ENCODE measurements at regions not wholly inside any gene's neighbourhood (a gene's known extent, or its start where the extent isn't known, plus 50 kb on each side); places are given as distances from the start of the nearest gene placed in this dataset.
"Not testable (repeated sequence)": the region's sequence is repeated elsewhere in the genome, so short reads cannot be mapped to it uniquely, and the experiment has no call there.

DNA sequence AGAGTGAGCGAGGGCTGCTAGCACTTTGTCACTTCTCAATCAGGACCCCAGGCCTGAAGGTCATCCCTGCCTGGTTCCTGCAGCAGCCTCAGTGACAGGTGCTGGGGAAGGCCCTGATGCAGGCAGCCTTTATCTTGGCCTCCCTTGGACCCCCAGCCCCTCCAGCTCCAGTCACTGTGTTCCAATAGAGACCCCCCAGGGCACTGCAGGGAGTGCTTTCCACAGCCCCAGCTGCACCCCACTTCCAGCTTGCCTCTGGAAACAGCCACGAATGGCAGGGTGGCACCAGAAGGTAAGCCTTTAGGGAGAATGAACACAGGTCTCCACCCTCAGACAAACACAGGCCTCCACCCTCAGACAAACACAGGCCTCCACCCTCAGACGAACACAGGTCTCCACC is 241.6 kb upstream of the SGCG start:
- TF ChIP-seq, protein P1, sequence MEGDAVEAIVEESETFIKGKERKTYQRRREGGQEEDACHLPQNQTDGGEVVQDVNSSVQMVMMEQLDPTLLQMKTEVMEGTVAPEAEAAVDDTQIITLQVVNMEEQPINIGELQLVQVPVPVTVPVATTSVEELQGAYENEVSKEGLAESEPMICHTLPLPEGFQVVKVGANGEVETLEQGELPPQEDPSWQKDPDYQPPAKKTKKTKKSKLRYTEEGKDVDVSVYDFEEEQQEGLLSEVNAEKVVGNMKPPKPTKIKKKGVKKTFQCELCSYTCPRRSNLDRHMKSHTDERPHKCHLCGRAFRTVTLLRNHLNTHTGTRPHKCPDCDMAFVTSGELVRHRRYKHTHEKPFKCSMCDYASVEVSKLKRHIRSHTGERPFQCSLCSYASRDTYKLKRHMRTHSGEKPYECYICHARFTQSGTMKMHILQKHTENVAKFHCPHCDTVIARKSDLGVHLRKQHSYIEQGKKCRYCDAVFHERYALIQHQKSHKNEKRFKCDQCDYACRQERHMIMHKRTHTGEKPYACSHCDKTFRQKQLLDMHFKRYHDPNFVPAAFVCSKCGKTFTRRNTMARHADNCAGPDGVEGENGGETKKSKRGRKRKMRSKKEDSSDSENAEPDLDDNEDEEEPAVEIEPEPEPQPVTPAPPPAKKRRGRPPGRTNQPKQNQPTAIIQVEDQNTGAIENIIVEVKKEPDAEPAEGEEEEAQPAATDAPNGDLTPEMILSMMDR (IDR thresholded peaks at IDR 0.05) = no peak
- no peak for FAIRE-seq
- no peak for DNase-seq
- H3K9me3 ChIP-seq = no peaks in the 10 kb centered on the region
- H3K4me1 ChIP-seq = no peaks in the 10 kb centered on the region
- intact Hi-C loops (cut with DNase I) = loop anchor here in 1 of 3 donors (10.0 kb wide), 1 partner anchor 1416 kb away; no protein-coding TSS in a partner anchor
- no peak overlapping the region for H3K4me3 ChIP-seq
- no peaks in the 10 kb centered on the region for H3K36me3 ChIP-seq
- no peak for ATAC-seq
- no peaks in the 10 kb centered on the region for H3K27me3 ChIP-seq
- 70 to 81% methylated on average over 3 of the region's 3 CpGs for WGBS, 2 donors
- no peak overlapping the region for H3K27ac ChIP-seq

- H3K4me1 ChIP-seq = no peaks in the 10 kb centered on the region
- no peaks in the 10 kb centered on the region for H3K27me3 ChIP-seq
- TF ChIP-seq, protein P1 (IDR thresholded peaks at IDR 0.05) = no peak
- WGBS, 2 donors = 62 to 67% methylated on average over 8 to 11 of the region's 11 CpGs
- FAIRE-seq (no peak), ATAC-seq (no peak), DNase-seq (no peak)
- no peak overlapping the region for H3K27ac ChIP-seq
- no peaks in the 10 kb centered on the region for H3K36me3 ChIP-seq
- no peak overlapping the region for H3K4me3 ChIP-seq
- no peaks in the 10 kb centered on the region for H3K9me3 ChIP-seq
- intact Hi-C loops (cut with DNase I) = no loop called here
These were observed 240.6 kb upstream of the SGCG start for GRCh38 chr13:22940090-22940710.

GRCh38 chr13:22940736-22941135 is 240.0 kb upstream of the SGCG start:
- H3K27me3 ChIP-seq = no peaks in the 10 kb centered on the region
- no peaks in the 10 kb centered on the region for H3K9me3 ChIP-seq
- H3K4me3 ChIP-seq = no peak overlapping the region
- TF ChIP-seq, protein P1 (IDR thresholded peaks at IDR 0.05) = no peak
- FAIRE-seq = no peak
- no peak overlapping the region for H3K27ac ChIP-seq
- intact Hi-C loops (cut with DNase I) = no loop called here
- 47 to 65% methylated on average over 14 of the region's 14 CpGs for WGBS, 2 donors
- ATAC-seq = no peak
- no peak for DNase-seq
- H3K36me3 ChIP-seq = no peaks in the 10 kb centered on the region
- H3K4me1 ChIP-seq = no peaks in the 10 kb centered on the region

DNA sequence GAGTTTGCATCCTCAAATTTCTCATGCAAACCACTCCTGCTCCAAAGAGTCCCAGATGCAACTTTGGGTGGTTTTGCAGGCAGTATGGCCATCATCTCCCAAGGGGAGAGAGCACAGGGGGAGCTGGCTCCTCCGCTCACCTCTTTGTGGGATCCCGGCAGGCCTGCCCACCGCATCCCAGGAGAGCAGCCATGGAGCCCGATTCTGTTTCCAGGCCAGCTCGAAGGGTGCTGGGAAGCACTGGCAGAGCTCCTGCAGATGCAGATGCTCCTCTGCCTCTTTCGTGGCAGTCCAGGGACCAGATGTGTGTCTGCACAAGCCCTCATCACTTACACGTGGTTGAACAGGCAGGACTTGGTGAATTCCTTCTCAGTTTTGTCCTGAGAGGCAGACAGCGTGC is 239.3 kb upstream of the SGCG start:
- H3K36me3 ChIP-seq; H3K27me3 ChIP-seq; H3K4me3 ChIP-seq; H3K9me3 ChIP-seq; intact Hi-C loops (cut with DNase I); ATAC-seq; FAIRE-seq; H3K27ac ChIP-seq; DNase-seq; H3K4me1 ChIP-seq: not testable (repeated sequence)
- WGBS, 2 donors = 57 to 76% methylated on average over 7 of the region's 8 CpGs

DNA sequence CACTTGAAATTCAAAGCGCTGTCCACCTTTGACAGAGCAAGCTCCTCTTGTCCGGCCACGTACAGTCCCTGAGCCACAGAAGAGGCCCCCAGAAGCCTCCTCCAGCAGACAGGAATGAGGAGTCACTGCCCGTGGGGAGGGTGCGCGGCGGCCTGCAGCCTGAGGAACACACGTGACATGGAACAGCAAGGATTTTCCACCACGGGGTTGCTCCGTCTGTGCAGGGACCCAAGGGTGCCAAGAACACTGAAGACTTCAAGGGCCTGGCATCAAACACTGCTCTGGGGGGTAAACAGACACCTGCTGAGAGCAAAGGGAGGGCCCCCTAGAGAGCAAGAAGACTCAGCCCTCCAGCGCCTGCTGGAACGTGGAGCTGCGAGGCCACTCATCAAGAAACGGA is 237.9 kb upstream of the SGCG start:
- DNase-seq; H3K9me3 ChIP-seq; H3K27ac ChIP-seq; H3K36me3 ChIP-seq; intact Hi-C loops (cut with DNase I); H3K4me3 ChIP-seq; FAIRE-seq; H3K27me3 ChIP-seq; H3K4me1 ChIP-seq; ATAC-seq: not testable (repeated sequence)
- WGBS, 2 donors = 71 to 88% methylated on average over 13 of the region's 14 CpGs

- DNase-seq (no peak), FAIRE-seq (no peak), ATAC-seq (no peak)
- TF ChIP-seq, protein P1 (IDR thresholded peaks at IDR 0.05) = no peak
- H3K27me3 ChIP-seq = no peaks in the 10 kb centered on the region
- intact Hi-C loops (cut with DNase I) = no loop called here
- H3K27ac ChIP-seq = no peak overlapping the region
- H3K36me3 ChIP-seq = no peaks in the 10 kb centered on the region
- WGBS, 2 donors = 73 to 82% methylated on average over 13 of the region's 13 CpGs
- H3K4me3 ChIP-seq = no peak overlapping the region
- no peaks in the 10 kb centered on the region for H3K9me3 ChIP-seq
- H3K4me1 ChIP-seq = no peaks in the 10 kb centered on the region
These were observed 236.4 kb upstream of the SGCG start for GRCh38 chr13:22944378-22944777.
